ENCODE measurements at regions not wholly inside any gene's neighbourhood (a gene's known extent, or its start where the extent isn't known, plus 50 kb on each side); places are given as distances from the start of the nearest gene placed in this dataset.

- Mint-ChIP-seq H3K9me3 (ENCODE audit: unreplicated experiment) (no peaks in the 10 kb centered on the region), H3K4me1 (ENCODE audit: low read depth, unreplicated experiment) (no peaks in the 10 kb centered on the region), H3K27ac (ENCODE audit: unreplicated experiment) (no peak overlapping the region), H3K36me3 (ENCODE audit: unreplicated experiment) (no peaks in the 10 kb centered on the region), H3K27me3 (ENCODE audit: unreplicated experiment) (peaks cover 4% of the 10 kb centered on the region), H3K4me3 (ENCODE audit: unreplicated experiment) (no peak overlapping the region)
- no peak for DNase-seq
- TF ChIP-seq, protein P1, sequence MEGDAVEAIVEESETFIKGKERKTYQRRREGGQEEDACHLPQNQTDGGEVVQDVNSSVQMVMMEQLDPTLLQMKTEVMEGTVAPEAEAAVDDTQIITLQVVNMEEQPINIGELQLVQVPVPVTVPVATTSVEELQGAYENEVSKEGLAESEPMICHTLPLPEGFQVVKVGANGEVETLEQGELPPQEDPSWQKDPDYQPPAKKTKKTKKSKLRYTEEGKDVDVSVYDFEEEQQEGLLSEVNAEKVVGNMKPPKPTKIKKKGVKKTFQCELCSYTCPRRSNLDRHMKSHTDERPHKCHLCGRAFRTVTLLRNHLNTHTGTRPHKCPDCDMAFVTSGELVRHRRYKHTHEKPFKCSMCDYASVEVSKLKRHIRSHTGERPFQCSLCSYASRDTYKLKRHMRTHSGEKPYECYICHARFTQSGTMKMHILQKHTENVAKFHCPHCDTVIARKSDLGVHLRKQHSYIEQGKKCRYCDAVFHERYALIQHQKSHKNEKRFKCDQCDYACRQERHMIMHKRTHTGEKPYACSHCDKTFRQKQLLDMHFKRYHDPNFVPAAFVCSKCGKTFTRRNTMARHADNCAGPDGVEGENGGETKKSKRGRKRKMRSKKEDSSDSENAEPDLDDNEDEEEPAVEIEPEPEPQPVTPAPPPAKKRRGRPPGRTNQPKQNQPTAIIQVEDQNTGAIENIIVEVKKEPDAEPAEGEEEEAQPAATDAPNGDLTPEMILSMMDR (IDR thresholded peaks at IDR 0.05; ENCODE audit: partially characterized antibody, unreplicated experiment) = no peak
These were observed 1118.9 kb downstream of the VRK1 start for GRCh38 chr14:97916100-97916499.

DNA sequence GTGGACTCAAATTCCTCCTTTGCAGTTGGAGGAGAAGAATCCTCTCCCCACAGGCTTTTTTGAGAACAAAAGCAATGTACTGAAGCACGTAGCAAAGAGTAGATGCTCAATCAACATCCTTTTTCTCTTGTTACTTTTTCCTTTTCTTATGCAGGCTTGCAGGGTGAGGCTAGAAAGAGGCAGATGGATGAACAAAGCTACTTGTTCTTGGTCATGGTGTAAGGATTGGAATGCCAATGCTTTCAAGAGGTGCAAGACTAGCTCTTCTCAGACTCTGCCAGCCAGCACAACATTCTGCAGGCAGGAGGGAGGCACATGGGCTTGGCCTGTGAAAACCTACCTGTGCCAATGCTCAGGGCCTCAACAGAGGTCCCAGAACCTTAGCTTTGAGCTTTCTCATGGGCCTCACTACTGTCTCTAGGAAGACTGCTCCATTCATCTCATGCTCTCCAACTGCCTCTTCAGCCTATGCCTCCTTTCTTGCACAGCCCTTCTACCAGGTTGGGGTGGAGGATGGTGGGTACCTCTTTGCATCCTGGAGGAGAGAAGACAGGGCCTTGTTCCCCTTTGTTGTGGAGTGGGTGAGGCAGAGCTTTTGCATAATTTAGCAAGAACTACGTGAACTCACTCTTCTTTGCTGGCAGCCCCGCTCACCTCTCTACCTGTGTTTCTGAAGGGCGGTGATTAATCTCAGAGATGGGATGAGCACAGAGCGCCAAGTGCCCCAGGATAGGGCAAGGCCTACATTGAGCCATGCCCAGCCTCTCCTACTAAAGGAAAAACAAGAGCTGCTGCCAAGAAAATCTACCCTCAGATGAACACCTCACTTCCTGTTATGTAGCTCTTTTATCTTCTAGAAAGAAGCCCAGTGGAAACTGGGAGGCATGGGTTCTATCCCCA is 1119.7 kb downstream of the VRK1 start:
- H3K27me3 Mint-ChIP-seq (ENCODE audit: unreplicated experiment) = peaks cover 4% of the 10 kb centered on the region
- DNase-seq = no peak

DNA sequence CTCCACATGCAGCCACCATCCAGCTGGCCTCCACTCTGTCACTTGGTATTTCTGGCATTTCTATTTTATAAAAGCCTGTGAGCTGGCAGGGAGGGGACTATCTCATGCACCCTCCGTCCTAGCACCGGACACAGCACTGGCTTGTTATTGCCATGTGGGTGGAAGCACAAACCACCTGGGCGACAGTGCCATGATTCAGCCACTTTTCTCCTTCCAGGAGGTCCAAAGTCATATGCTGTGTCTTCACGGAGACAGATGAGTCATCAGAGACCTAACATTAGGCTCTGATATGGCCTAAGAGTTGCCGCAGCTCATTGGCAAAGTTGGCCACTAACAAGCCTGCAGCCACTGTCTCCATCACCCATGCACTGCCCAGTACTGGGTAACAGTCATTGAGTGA is 1123.0 kb downstream of the VRK1 start:
- H3K4me3 Mint-ChIP-seq (ENCODE audit: unreplicated experiment) = no peak overlapping the region
- H3K27ac Mint-ChIP-seq (ENCODE audit: unreplicated experiment) = no peak overlapping the region
- DNase-seq = no peak
- TF ChIP-seq, protein P1 (IDR thresholded peaks at IDR 0.05; ENCODE audit: partially characterized antibody, unreplicated experiment) = no peak
- H3K4me1 Mint-ChIP-seq (ENCODE audit: low read depth, unreplicated experiment) = no peaks in the 10 kb centered on the region
- peaks cover 2% of the 10 kb centered on the region for H3K27me3 Mint-ChIP-seq (ENCODE audit: unreplicated experiment)
- no peaks in the 10 kb centered on the region for H3K9me3 Mint-ChIP-seq (ENCODE audit: unreplicated experiment)
- H3K36me3 Mint-ChIP-seq (ENCODE audit: unreplicated experiment) = no peaks in the 10 kb centered on the region

More for the DNA sequence above, 1119.7 kb downstream of the VRK1 start:
- H3K4me3 Mint-ChIP-seq (ENCODE audit: unreplicated experiment) = no peak overlapping the region
- no peak overlapping the region for H3K27ac Mint-ChIP-seq (ENCODE audit: unreplicated experiment)
- no peaks in the 10 kb centered on the region for H3K36me3 Mint-ChIP-seq (ENCODE audit: unreplicated experiment)
- TF ChIP-seq, protein P1 (IDR thresholded peaks at IDR 0.05; ENCODE audit: partially characterized antibody, unreplicated experiment) = no peak
- no peaks in the 10 kb centered on the region for H3K4me1 Mint-ChIP-seq (ENCODE audit: low read depth, unreplicated experiment)
- H3K9me3 Mint-ChIP-seq (ENCODE audit: unreplicated experiment) = no peaks in the 10 kb centered on the region

GRCh38 chr14:97921296-97921695 is 1124.1 kb downstream of the VRK1 start:
- TF ChIP-seq, protein P1 (IDR thresholded peaks at IDR 0.05; ENCODE audit: partially characterized antibody, unreplicated experiment) = no peak
- no peaks in the 10 kb centered on the region for H3K36me3 Mint-ChIP-seq (ENCODE audit: unreplicated experiment)
- no peaks in the 10 kb centered on the region for H3K4me1 Mint-ChIP-seq (ENCODE audit: low read depth, unreplicated experiment)
- no peak for DNase-seq
- H3K27me3 Mint-ChIP-seq (ENCODE audit: unreplicated experiment) = peaks cover 2% of the 10 kb centered on the region
- H3K4me3 Mint-ChIP-seq (ENCODE audit: unreplicated experiment) = no peak overlapping the region
- no peaks in the 10 kb centered on the region for H3K9me3 Mint-ChIP-seq (ENCODE audit: unreplicated experiment)
- H3K27ac Mint-ChIP-seq (ENCODE audit: unreplicated experiment) = no peak overlapping the region

GRCh38 chr14:97924922-97925613 is 1127.9 kb downstream of the VRK1 start:
- Mint-ChIP-seq H3K4me1 (ENCODE audit: low read depth, unreplicated experiment) (no peaks in the 10 kb centered on the region), H3K27ac (ENCODE audit: unreplicated experiment) (no peak overlapping the region), H3K9me3 (ENCODE audit: unreplicated experiment) (no peaks in the 10 kb centered on the region), H3K36me3 (ENCODE audit: unreplicated experiment) (no peaks in the 10 kb centered on the region), H3K27me3 (ENCODE audit: unreplicated experiment) (no peaks in the 10 kb centered on the region), H3K4me3 (ENCODE audit: unreplicated experiment) (no peak overlapping the region)
- TF ChIP-seq, protein P1 (IDR thresholded peaks at IDR 0.05; ENCODE audit: partially characterized antibody, unreplicated experiment) = no peak
- DNase-seq = no peak
